A673 (cell line): ENCODE measurements at regions not wholly inside any gene's neighbourhood (a gene's known extent, or its start where the extent isn't known, plus 50 kb on each side); places are given as distances from the start of the nearest gene placed in this dataset.
"Not testable (repeated sequence)": the region's sequence is repeated elsewhere in the genome, so short reads cannot be mapped to it uniquely, and the experiment has no call there.

Experiments
- BruUV-seq: library from RNA; stranded (reverse); fragments of 400-500 nt; replicated peaks from 2 replicates; lab custom pipeline; 2021; lab: Mats Ljungman, UMichigan
- CTCF ChIA-PET: fragments of 300-600 bp; sonication (Branson Sonifier 250); formaldehyde crosslinking; loops from one replicate; lab custom pipeline; 2022; ENCODE audit warnings: antibody characterized with exemption; lab: Charles Lee
- POLR2A ChIA-PET: fragments of 300-600 bp; sonication (Branson Sonifier 250); formaldehyde crosslinking; loops from one replicate; lab custom pipeline; 2022; ENCODE audit warnings: antibody characterized with exemption; ENCODE audit not compliant: low non-redundant PET; lab: Charles Lee
- DNase-seq: peaks from one replicate; pipeline ENCODE4 v3.0.0-alpha.2; 2015; ENCODE audit warnings: low spot score
- H3K27ac ChIP-seq: fragments of 200-600 bp; sonication (generic); 2 replicates; pipeline ENCODE4 v1.5.1; 2016; ENCODE audit warnings: mixed run types, low read depth, mild to moderate bottlenecking, mixed read lengths, antibody characterized with exemption, low read length; ENCODE audit not compliant: poor library complexity, severe bottlenecking
- H3K27me3 ChIP-seq: fragments of 200-600 bp; sonication (generic); replicated peaks from 2 replicates; pipeline ENCODE4 v1.6.1; 2017; ENCODE audit warnings: mixed run types, low read depth, mild to moderate bottlenecking, mixed read lengths, antibody characterized with exemption, low read length; ENCODE audit not compliant: insufficient read depth, poor library complexity
- H3K36me3 ChIP-seq: fragments of 200-600 bp; sonication (generic); 2 replicates; pipeline ENCODE4 v1.6.1; 2016; ENCODE audit warnings: mixed run types, mild to moderate bottlenecking, mixed read lengths, antibody characterized with exemption, low read length; ENCODE audit not compliant: insufficient read depth, poor library complexity, severe bottlenecking
- H3K4me1 ChIP-seq: fragments of 200-600 bp; sonication (generic); 2 replicates; pipeline ENCODE4 v1.6.1; 2017; ENCODE audit warnings: mixed run types, mild to moderate bottlenecking, mixed read lengths, antibody characterized with exemption, low read length; ENCODE audit not compliant: insufficient read depth, poor library complexity, severe bottlenecking
- H3K4me3 ChIP-seq: fragments of 200-600 bp; sonication (generic); 2 replicates; pipeline ENCODE4 v1.5.1; 2016; ENCODE audit warnings: low read depth, mixed run types, mild to moderate bottlenecking, mixed read lengths, low read length; ENCODE audit not compliant: poor library complexity, severe bottlenecking
- H3K9me3 ChIP-seq: fragments of 200-600 bp; sonication (generic); 2 replicates; pipeline ENCODE4 v1.6.1; 2016; ENCODE audit warnings: mixed run types, low read depth, mild to moderate bottlenecking, mixed read lengths, antibody characterized with exemption, low read length; ENCODE audit not compliant: poor library complexity, severe bottlenecking
- intact Hi-C: fragments of 100-400 bp; cut with micrococcal nuclease; formaldehyde crosslinking; loops from one replicate; pipeline ENCODE4 v1.10.0; 2022; ENCODE audit not compliant: unreplicated experiment

DNA sequence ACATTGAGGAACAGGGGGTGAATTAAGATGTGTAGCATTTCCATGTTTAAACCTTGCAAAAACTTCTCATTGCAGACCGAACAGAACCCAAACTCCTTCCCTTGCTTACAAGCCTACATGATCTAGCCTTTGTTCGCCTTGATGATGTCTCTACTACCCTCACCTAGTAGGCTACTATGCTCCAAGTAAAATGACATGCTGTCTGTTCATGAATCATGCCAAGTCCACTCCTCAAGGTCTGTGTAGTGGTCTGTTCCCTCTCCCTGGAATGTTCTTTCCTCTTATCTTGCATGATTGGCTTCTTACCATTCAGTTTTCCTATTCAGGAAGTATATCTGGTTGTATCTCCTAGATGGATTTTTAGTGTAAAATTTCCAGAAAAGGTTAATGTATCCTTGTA is 4778.6 kb upstream of the OR11H1 start:
- H3K9me3 ChIP-seq = peaks cover 37% of the 10 kb centered on the region
- BruUV-seq, intact Hi-C loops, H3K36me3 ChIP-seq, H3K27me3 ChIP-seq, DNase-seq, H3K4me1 ChIP-seq, CTCF ChIA-PET, POLR2A ChIA-PET, H3K27ac ChIP-seq, H3K4me3 ChIP-seq: not testable (repeated sequence)

DNA sequence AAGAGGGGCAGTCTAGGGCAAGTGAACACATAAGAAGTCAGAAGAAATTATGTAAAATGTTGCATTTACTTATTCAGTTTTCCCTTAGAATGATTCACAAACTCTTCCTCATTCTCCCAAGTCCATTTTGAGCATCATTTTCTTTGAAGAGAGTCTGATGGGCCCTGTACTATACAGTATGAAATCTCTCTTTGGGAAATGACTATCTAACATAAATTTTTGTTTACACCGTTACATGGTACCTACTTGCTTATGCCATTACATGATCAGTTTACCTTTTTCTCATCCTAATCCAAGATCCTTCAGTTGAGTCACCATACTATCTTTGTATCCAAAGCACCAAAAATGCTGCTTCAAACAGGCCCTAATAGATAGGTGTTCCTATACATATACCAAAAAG is 4774.4 kb upstream of the OR11H1 start:
- CTCF ChIA-PET, H3K4me3 ChIP-seq, BruUV-seq, H3K27me3 ChIP-seq, H3K27ac ChIP-seq, intact Hi-C loops, H3K36me3 ChIP-seq, DNase-seq, POLR2A ChIA-PET, H3K4me1 ChIP-seq: not testable (repeated sequence)
- H3K9me3 ChIP-seq = peaks cover 55% of the 10 kb centered on the region

DNA sequence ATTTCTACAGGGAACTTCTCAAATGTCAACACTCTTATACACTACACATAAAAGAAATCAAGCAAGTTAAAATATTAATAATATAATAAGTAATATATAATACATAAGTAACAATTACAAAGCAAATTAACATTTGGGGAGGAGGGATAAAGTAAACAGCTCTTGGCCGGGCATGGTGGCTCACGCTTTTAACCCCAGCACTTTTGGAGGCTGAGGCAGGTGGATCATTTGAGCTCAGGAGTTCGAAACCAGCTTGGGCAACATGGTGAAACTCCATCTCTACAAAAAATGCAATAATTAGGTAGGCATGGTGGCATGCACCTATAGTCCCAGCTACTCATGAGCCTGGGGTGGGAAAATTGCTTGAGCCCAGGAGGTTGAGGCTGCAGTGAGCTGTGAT is 4772.6 kb upstream of the OR11H1 start:
- CTCF ChIA-PET, DNase-seq, intact Hi-C loops, BruUV-seq, H3K27me3 ChIP-seq, POLR2A ChIA-PET, H3K36me3 ChIP-seq, H3K27ac ChIP-seq, H3K4me1 ChIP-seq, H3K4me3 ChIP-seq: not testable (repeated sequence)
- peaks cover 47% of the 10 kb centered on the region for H3K9me3 ChIP-seq

DNA sequence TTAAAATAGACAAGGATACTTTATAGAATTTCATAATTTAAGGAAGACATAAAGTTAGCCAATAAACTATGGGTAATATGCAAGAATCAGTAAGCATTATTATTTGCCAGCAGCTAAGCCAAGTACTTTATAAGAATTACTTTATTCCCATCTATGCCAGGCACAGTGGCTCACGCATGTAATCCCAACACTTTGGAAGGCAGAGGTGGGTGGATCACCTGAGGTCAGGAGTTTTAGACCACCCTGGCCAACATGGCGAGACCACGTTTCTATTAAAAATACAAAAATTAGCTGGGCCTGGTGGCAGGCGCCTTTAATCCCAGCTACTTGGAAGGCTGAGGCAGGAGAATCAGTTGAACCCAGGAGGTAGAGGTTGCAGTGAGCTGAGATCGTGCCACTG is 4767.6 kb upstream of the OR11H1 start:
- H3K4me1 ChIP-seq, BruUV-seq, POLR2A ChIA-PET, intact Hi-C loops, H3K36me3 ChIP-seq, CTCF ChIA-PET, H3K27me3 ChIP-seq, H3K27ac ChIP-seq, H3K4me3 ChIP-seq, DNase-seq: not testable (repeated sequence)
- peaks cover 24% of the 10 kb centered on the region for H3K9me3 ChIP-seq

DNA sequence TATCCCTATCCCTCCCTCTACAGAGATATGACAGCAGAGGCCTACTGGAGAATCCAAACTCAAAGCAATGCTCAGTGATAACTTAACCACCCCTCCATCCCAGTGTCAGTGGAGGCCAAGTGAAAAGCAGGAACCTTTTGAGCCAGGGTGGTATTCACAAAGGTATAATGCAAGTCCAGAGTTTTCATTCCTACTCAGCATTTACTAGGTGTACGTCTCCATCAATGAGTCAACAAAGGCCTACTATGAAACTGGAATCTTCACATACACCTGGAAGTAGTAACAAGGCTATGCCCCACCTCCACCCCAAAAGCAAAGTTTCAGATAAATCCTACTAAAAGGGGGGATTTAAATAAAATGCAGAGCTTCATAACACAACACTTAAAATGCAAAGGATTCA is 4761.7 kb upstream of the OR11H1 start:
- H3K27ac ChIP-seq, DNase-seq, CTCF ChIA-PET, BruUV-seq, H3K36me3 ChIP-seq, H3K4me3 ChIP-seq, H3K4me1 ChIP-seq, intact Hi-C loops, H3K27me3 ChIP-seq, POLR2A ChIA-PET: not testable (repeated sequence)
- H3K9me3 ChIP-seq = peaks cover 27% of the 10 kb centered on the region

DNA sequence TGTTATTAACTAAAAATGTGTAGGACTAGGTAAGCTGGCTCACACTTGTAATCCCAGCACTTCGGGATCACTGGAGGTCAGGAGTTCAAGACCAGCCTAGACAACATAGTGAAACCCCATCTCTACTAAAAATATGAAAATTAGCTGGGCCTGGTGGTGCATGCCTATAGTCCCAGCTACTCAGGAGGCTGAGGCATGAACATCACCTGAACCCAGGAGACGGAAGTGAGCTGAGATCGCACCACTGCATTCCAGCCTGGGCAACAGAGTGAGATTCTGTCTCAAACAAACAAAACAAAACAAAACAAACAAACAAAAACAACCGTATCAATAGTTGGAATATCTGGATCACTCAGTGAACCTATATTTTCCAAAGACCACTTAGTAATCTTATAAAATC is 4759.1 kb upstream of the OR11H1 start:
- H3K27me3 ChIP-seq, H3K36me3 ChIP-seq, DNase-seq, H3K4me1 ChIP-seq, POLR2A ChIA-PET, H3K4me3 ChIP-seq, CTCF ChIA-PET, intact Hi-C loops, H3K27ac ChIP-seq, BruUV-seq: not testable (repeated sequence)
- peaks cover 32% of the 10 kb centered on the region for H3K9me3 ChIP-seq

DNA sequence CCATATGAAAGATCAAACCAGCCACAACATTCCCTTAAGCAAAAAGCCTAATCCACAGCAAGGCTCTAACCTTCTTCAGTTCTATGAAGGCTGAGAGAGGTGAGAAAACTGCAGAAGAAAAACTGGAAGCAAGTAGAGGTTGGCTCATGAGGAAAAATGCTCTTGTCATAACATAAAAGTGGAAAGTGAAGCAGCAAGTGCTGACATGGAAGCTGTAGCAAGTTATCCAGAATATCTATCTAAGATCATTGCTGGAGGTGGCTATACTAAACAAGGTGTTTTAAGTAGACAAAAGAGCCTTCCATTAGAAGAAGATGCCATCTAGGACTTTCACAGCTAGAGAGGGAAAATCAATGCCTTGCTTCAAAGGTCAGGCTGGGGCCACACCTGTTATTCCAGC is 4756.2 kb upstream of the OR11H1 start:
- POLR2A ChIA-PET, H3K4me1 ChIP-seq, H3K36me3 ChIP-seq, CTCF ChIA-PET, H3K4me3 ChIP-seq, DNase-seq, H3K27ac ChIP-seq, H3K27me3 ChIP-seq, BruUV-seq, intact Hi-C loops: not testable (repeated sequence)
- H3K9me3 ChIP-seq = peaks cover 48% of the 10 kb centered on the region

DNA sequence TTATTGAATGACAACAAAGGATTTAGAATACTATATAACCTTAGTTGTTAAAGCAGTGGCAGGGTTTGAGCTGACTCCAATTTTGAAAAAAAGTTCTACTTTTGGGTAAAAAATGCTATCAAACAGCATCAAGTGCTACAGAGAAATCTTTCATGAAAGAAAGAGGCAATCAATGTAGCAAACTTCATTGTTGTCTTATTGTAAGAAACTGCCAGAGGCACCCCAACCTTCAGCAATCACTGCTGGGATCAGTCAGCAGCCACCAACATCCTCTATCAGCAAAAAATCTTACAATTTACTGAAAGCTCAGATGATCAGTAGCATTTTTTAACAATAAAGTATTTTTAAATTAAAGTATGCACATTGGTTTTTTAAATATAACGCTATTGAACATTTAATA is 4754.7 kb upstream of the OR11H1 start:
- H3K27ac ChIP-seq, intact Hi-C loops, H3K36me3 ChIP-seq, DNase-seq, POLR2A ChIA-PET, CTCF ChIA-PET, BruUV-seq, H3K27me3 ChIP-seq, H3K4me3 ChIP-seq, H3K4me1 ChIP-seq: not testable (repeated sequence)
- peaks cover 43% of the 10 kb centered on the region for H3K9me3 ChIP-seq
